Subcutaneous abdominal adipose tissue (tissue), 5 donors: ENCODE measurements at regions not wholly inside any gene's neighbourhood (a gene's known extent, or its start where the extent isn't known, plus 50 kb on each side); places are given as distances from the start of the nearest gene placed in this dataset.

Experiments
- H3K27ac ChIP-seq: one replicate; pipeline ENCODE4 v1.7.0; 2013; ENCODE audit warnings: low read depth, mild to moderate bottlenecking, inconsistent platforms, low read length, moderate library complexity
- H3K27me3 ChIP-seq, 5 donors: one replicate each; pipeline ENCODE4 v1.7.0; 2013; ENCODE audit warnings: low read length in 5 of 5, inconsistent platforms in 1 of 5; ENCODE audit not compliant: control insufficient read depth in 5 of 5, insufficient read depth in 4 of 5
- H3K36me3 ChIP-seq, 5 donors: one replicate each; pipeline ENCODE4 v1.7.0; 2013; ENCODE audit warnings: low read length in 5 of 5; ENCODE audit not compliant: control insufficient read depth in 5 of 5, insufficient read depth in 5 of 5
- H3K4me1 ChIP-seq, 5 donors: one replicate each; pipeline ENCODE4 v1.7.0; 2013; ENCODE audit warnings: low read length in 5 of 5, mild to moderate bottlenecking in 3 of 5, moderate library complexity in 1 of 5; ENCODE audit not compliant: control insufficient read depth in 5 of 5, insufficient read depth in 5 of 5
- H3K4me3 ChIP-seq, 5 donors: one replicate each; pipeline ENCODE4 v1.7.0; 2013; ENCODE audit warnings: low read length in 5 of 5, low read depth in 1 of 5
- H3K9ac ChIP-seq, 5 donors: one replicate each; pipeline ENCODE4 v1.7.0; 2013; ENCODE audit warnings: low read length in 5 of 5, mild to moderate bottlenecking in 4 of 5, moderate library complexity in 3 of 5
- H3K9me3 ChIP-seq, 5 donors: one replicate each; pipeline ENCODE4 v1.7.0; 2013; ENCODE audit warnings: low read length in 5 of 5; ENCODE audit not compliant: control insufficient read depth in 5 of 5
- donor health status: healthy.
- donor health status: healthy.
- donor health status: healthy.
- donor health status: healthy.
- donor health status: healthy.

- Histone ChIP-seq H3K36me3 (no peaks in the 10 kb centered on the region), H3K9ac (no peak overlapping the region), H3K9me3 (peaks cover 0 to 4% (median 0%) of the 10 kb centered on the region in 5 donors), H3K4me3 (no peak overlapping the region), H3K27me3 (no peaks in the 10 kb centered on the region), H3K27ac (no peak overlapping the region), H3K4me1 (peaks cover 0 to 2% (median 0%) of the 10 kb centered on the region in 5 donors)
Observed at GRCh38 chrX:96311366-96311765, 373.3 kb upstream of the DIAPH2 start.

GRCh38 chrX:96314985-96315384 lies 369.7 kb upstream of the DIAPH2 start:
- Histone ChIP-seq H3K36me3 (no peaks in the 10 kb centered on the region), H3K27me3 (no peaks in the 10 kb centered on the region), H3K4me1 (peaks cover 0 to 2% (median 0%) of the 10 kb centered on the region in 5 donors), H3K27ac (no peak overlapping the region), H3K9me3 (peaks cover 0 to 2% (median 0%) of the 10 kb centered on the region in 5 donors), H3K4me3 (no peak overlapping the region), H3K9ac (no peak overlapping the region)

GRCh38 chrX:96361844-96362243 lies 322.8 kb upstream of the DIAPH2 start:
- Histone ChIP-seq H3K9me3 (no peaks in the 10 kb centered on the region), H3K4me3 (no peak overlapping the region), H3K4me1 (no peaks in the 10 kb centered on the region), H3K9ac (no peak overlapping the region), H3K27me3 (no peaks in the 10 kb centered on the region), H3K36me3 (no peaks in the 10 kb centered on the region), H3K27ac (no peak overlapping the region)

GRCh38 chrX:96372313-96373046 lies 312.2 kb upstream of the DIAPH2 start:
- H3K4me3 ChIP-seq = peak overlapping the region; percentile 17 to 57 (median 43)
- no peak overlapping the region for H3K27ac ChIP-seq
- peaks cover 0 to 5% (median 4%) of the 10 kb centered on the region in 5 donors for H3K4me1 ChIP-seq
- H3K9ac ChIP-seq = no peak overlapping the region
- no peaks in the 10 kb centered on the region for H3K36me3 ChIP-seq
- H3K27me3 ChIP-seq = peaks cover 0 to 5% (median 0%) of the 10 kb centered on the region in 5 donors
- H3K9me3 ChIP-seq = no peaks in the 10 kb centered on the region

GRCh38 chrX:96373047-96373355 lies 311.6 kb upstream of the DIAPH2 start:
- no peak overlapping the region for H3K27ac ChIP-seq
- H3K9me3 ChIP-seq = no peaks in the 10 kb centered on the region
- H3K9ac ChIP-seq = no peak overlapping the region
- H3K36me3 ChIP-seq = no peaks in the 10 kb centered on the region
- H3K4me1 ChIP-seq = peaks cover 0 to 5% (median 4%) of the 10 kb centered on the region in 5 donors
- peaks cover 0 to 5% (median 0%) of the 10 kb centered on the region in 5 donors for H3K27me3 ChIP-seq
- H3K4me3 ChIP-seq = no peak overlapping the region

GRCh38 chrX:96376266-96376665 lies 308.4 kb upstream of the DIAPH2 start:
- no peak overlapping the region for H3K4me3 ChIP-seq
- no peaks in the 10 kb centered on the region for H3K9me3 ChIP-seq
- H3K9ac ChIP-seq = no peak overlapping the region
- H3K4me1 ChIP-seq = peaks cover 0 to 10% (median 4%) of the 10 kb centered on the region in 5 donors
- H3K27me3 ChIP-seq = peaks cover 0 to 5% (median 0%) of the 10 kb centered on the region in 5 donors
- H3K36me3 ChIP-seq = no peaks in the 10 kb centered on the region
- no peak overlapping the region for H3K27ac ChIP-seq

GRCh38 chrX:96379951-96380350 lies 304.7 kb upstream of the DIAPH2 start:
- Histone ChIP-seq H3K27me3 (no peaks in the 10 kb centered on the region), H3K36me3 (no peaks in the 10 kb centered on the region), H3K4me1 (peaks cover 0 to 5% (median 3%) of the 10 kb centered on the region in 5 donors), H3K4me3 (no peak overlapping the region), H3K27ac (no peak overlapping the region), H3K9ac (no peak overlapping the region), H3K9me3 (no peaks in the 10 kb centered on the region)

- H3K9me3 ChIP-seq = no peaks in the 10 kb centered on the region
- no peaks in the 10 kb centered on the region for H3K27me3 ChIP-seq
- no peaks in the 10 kb centered on the region for H3K36me3 ChIP-seq
Observed at GRCh38 chrX:96382018-96382417, 302.6 kb upstream of the DIAPH2 start.

GRCh38 chrX:96383428-96383827 lies 301.2 kb upstream of the DIAPH2 start:
- H3K27me3 ChIP-seq = no peaks in the 10 kb centered on the region
- H3K4me3 ChIP-seq = no peak overlapping the region
- no peak overlapping the region for H3K27ac ChIP-seq
- H3K9me3 ChIP-seq = no peaks in the 10 kb centered on the region
- no peak overlapping the region for H3K9ac ChIP-seq
- no peaks in the 10 kb centered on the region for H3K36me3 ChIP-seq
- peaks cover 0 to 5% (median 3%) of the 10 kb centered on the region in 5 donors for H3K4me1 ChIP-seq

More at GRCh38 chrX:96382018-96382417, 302.6 kb upstream of the DIAPH2 start:
- Histone ChIP-seq H3K4me1 (peaks cover 0 to 5% (median 3%) of the 10 kb centered on the region in 5 donors), H3K9ac (no peak overlapping the region), H3K4me3 (no peak overlapping the region), H3K27ac (no peak overlapping the region)

- H3K36me3 ChIP-seq = no peaks in the 10 kb centered on the region
- no peak overlapping the region for H3K4me3 ChIP-seq
- H3K27ac ChIP-seq = no peak overlapping the region
- no peaks in the 10 kb centered on the region for H3K4me1 ChIP-seq
- H3K27me3 ChIP-seq = no peaks in the 10 kb centered on the region
- H3K9me3 ChIP-seq = no peaks in the 10 kb centered on the region
- no peak overlapping the region for H3K9ac ChIP-seq
Observed at GRCh38 chrX:96386325-96386724, 298.3 kb upstream of the DIAPH2 start.
